Small intestine (tissue), 7 donors: ENCODE measurements at regions not wholly inside any gene's neighbourhood (a gene's known extent, or its start where the extent isn't known, plus 50 kb on each side); places are given as distances from the start of the nearest gene placed in this dataset.

Experiments used
- DNase-seq, 2 donors: peaks; one replicate each; pipeline versions ENCODE4 v3.0.0 to v3.0.0-alpha.2; 2013
- FAIRE-seq: peaks from 2 replicates; lab custom pipeline; 2012; peaks lifted over from hg19 to GRCh38; lab: Jason Lieb, UNC
- H3K27ac ChIP-seq, 3 donors: one replicate each; pipeline ENCODE4 v1.5.1; 2013; ENCODE audit warnings: low read length in 2 of 3, mild to moderate bottlenecking in 2 of 3, control low read depth in 1 of 3, inconsistent platforms in 1 of 3, low read depth in 1 of 3, moderate library complexity in 1 of 3
- H3K27me3 ChIP-seq, 3 donors: one replicate each; pipeline ENCODE4 v1.6.1; 2013; ENCODE audit warnings: low read length in 3 of 3, inconsistent platforms in 1 of 3; ENCODE audit not compliant: control insufficient read depth in 3 of 3, insufficient read depth in 3 of 3
- H3K36me3 ChIP-seq, 3 donors: one replicate each; pipeline ENCODE4 v1.6.1; 2013; ENCODE audit warnings: low read length in 3 of 3, inconsistent platforms in 1 of 3, low read depth in 1 of 3, mild to moderate bottlenecking in 1 of 3, moderate library complexity in 1 of 3; ENCODE audit not compliant: control insufficient read depth in 3 of 3, insufficient read depth in 2 of 3
- H3K4me1 ChIP-seq, 3 donors: one replicate each; pipeline ENCODE4 v1.6.1; 2013; ENCODE audit warnings: low read length in 2 of 3, inconsistent platforms in 1 of 3, low read depth in 1 of 3, mild to moderate bottlenecking in 1 of 3, moderate library complexity in 1 of 3; ENCODE audit not compliant: control insufficient read depth in 3 of 3, insufficient read depth in 2 of 3
- H3K4me3 ChIP-seq, 3 donors: one replicate each; pipeline ENCODE4 v1.5.1; 2013; ENCODE audit warnings: low read length in 3 of 3, control low read depth in 1 of 3, inconsistent platforms in 1 of 3, low read depth in 1 of 3, mild to moderate bottlenecking in 1 of 3, moderate library complexity in 1 of 3
- H3K9me3 ChIP-seq, 2 donors: one replicate each; pipeline ENCODE4 v1.6.1; 2013; ENCODE audit warnings: low read depth in 1 of 2, low read length in 1 of 2; ENCODE audit not compliant: control insufficient read depth in 2 of 2, insufficient read depth in 1 of 2
- WGBS, 3 donors: extraction: QIAGEN DNeasy Blood & Tissue Kit; methylation state at CpG; one replicate each; pipeline ENCODE4 v1.1.7; 2013; 5-methylcytosine and 5-hydroxymethylcytosine counted together
- donor health status: healthy with polysubstance abuse.
- donor health status: control.
- donor health status: control.
- donor health status: Bipolar disorder and iron deficiency.
- donor health status: healthy.

GRCh38 chr22:47230251-47230650, 467.8 kb downstream of the TBC1D22A start:
- FAIRE-seq: no peak

GRCh38 chr22:47228767-47229166, 466.3 kb downstream of the TBC1D22A start:
- Histone ChIP-seq H3K27ac (no peak overlapping the region), H3K4me3 (no peak overlapping the region), H3K27me3 (no peaks in the 10 kb centered on the region), H3K4me1 (no peaks in the 10 kb centered on the region), H3K9me3 (peaks cover 0 to 9% of the 10 kb centered on the region in 2 donors), H3K36me3 (no peaks in the 10 kb centered on the region)
- FAIRE-seq (no peak), DNase-seq (no peak)
- WGBS, 3 donors: 74 to 77% (median 76%) methylated on average over 3 of the region's 3 CpGs

More at GRCh38 chr22:47230251-47230650, 467.8 kb downstream of the TBC1D22A start:
- H3K4me3 ChIP-seq: no peak overlapping the region
- no peaks in the 10 kb centered on the region for H3K36me3 ChIP-seq
- no peak overlapping the region for H3K27ac ChIP-seq
- H3K4me1 ChIP-seq: no peaks in the 10 kb centered on the region
- H3K27me3 ChIP-seq: no peaks in the 10 kb centered on the region
- DNase-seq: no peak
- WGBS, 3 donors: 86 to 93% (median 89%) methylated on average over 7 of the region's 7 CpGs
- peaks cover 0 to 11% of the 10 kb centered on the region in 2 donors for H3K9me3 ChIP-seq

- Histone ChIP-seq H3K4me3 (no peak overlapping the region), H3K36me3 (no peaks in the 10 kb centered on the region), H3K9me3 (no peaks in the 10 kb centered on the region), H3K27ac (no peak overlapping the region), H3K27me3 (no peaks in the 10 kb centered on the region), H3K4me1 (no peaks in the 10 kb centered on the region)
- 79 to 87% (median 87%) methylated on average over 13 to 15 of the region's 15 CpGs for WGBS, 3 donors
- FAIRE-seq (no peak), DNase-seq (no peak)
Measured at GRCh38 chr22:47225931-47226633, 463.6 kb downstream of the TBC1D22A start.

GRCh38 chr22:47225080-47225930, 462.9 kb downstream of the TBC1D22A start:
- WGBS, 3 donors: 89 to 94% (median 91%) methylated on average over 10 to 11 of the region's 11 CpGs
- no peaks in the 10 kb centered on the region for H3K4me1 ChIP-seq
- no peaks in the 10 kb centered on the region for H3K27me3 ChIP-seq
- H3K9me3 ChIP-seq: no peaks in the 10 kb centered on the region
- DNase-seq (no peak), FAIRE-seq (no peak)
- no peaks in the 10 kb centered on the region for H3K36me3 ChIP-seq
- no peak overlapping the region for H3K4me3 ChIP-seq
- H3K27ac ChIP-seq: no peak overlapping the region
